ENCODE measurements at regions not wholly inside any gene's neighbourhood (a gene's known extent, or its start where the extent isn't known, plus 50 kb on each side); places are given as distances from the start of the nearest gene placed in this dataset.

- Histone ChIP-seq H3K9me3 (replicated peaks in 1 of 2; ENCODE audit: control insufficient read depth in 2 of 2, insufficient read depth in 1 of 2, low read depth in 1 of 2, low read length in 2 of 2) (no peaks in the 10 kb centered on the region), H3K4me1 (ENCODE audit: control insufficient read depth in 2 of 2, insufficient read depth in 1 of 2, low read depth in 1 of 2, low read length in 2 of 2) (no peaks in the 10 kb centered on the region), H3K27ac (replicated peaks; ENCODE audit: low read length) (no peak overlapping the region), H2BK15ac (ENCODE audit: low read length) (no peak overlapping the region), H2BK120ac (ENCODE audit: low read depth, low read length) (no peak overlapping the region), H3K23ac (ENCODE audit: low read depth, low read length, poor library complexity) (no peak overlapping the region), H3K79me1 (ENCODE audit: low read depth, low read length) (no peaks in the 10 kb centered on the region), H3K36me3 (replicated peaks in 1 of 2; ENCODE audit: control insufficient read depth in 2 of 2, insufficient read depth in 2 of 2, low read length in 2 of 2) (no peaks in the 10 kb centered on the region), H3K4me3 (ENCODE audit: low read length in 2 of 2) (no peak overlapping the region), H3K18ac (ENCODE audit: low read length) (no peak overlapping the region), H4K8ac (ENCODE audit: low read depth, low read length) (no peak overlapping the region), H2BK12ac (ENCODE audit: low read length) (no peak overlapping the region), H3K4ac (ENCODE audit: low read length) (no peak overlapping the region), H3K9ac (ENCODE audit: low read depth, low read length, poor library complexity) (no peak overlapping the region), H4K91ac (ENCODE audit: low read depth, low read length, poor library complexity) (no peak overlapping the region), H2AFZ (ENCODE audit: low read length) (no peak overlapping the region), H2BK5ac (ENCODE audit: low read length) (no peak overlapping the region), H2AK5ac (ENCODE audit: low read depth, low read length) (no peak overlapping the region), H3K14ac (ENCODE audit: low read length) (no peak overlapping the region), H3K27me3 (ENCODE audit: control insufficient read depth in 3 of 3, insufficient read depth in 3 of 3, low read depth in 1 of 3, low read length in 3 of 3) (peaks cover 0 to 17% (median 0%) of the 10 kb centered on the region in 3 experiments), H3K4me2 (ENCODE audit: insufficient read depth, low read length, poor library complexity, severe bottlenecking) (no peak overlapping the region)
- no peak for DNase-seq (ENCODE audit: low spot score)
- WGBS, 2 donors (ENCODE audit: extremely low coverage in 2 of 2, insufficient read length in 2 of 2, insufficient replicate concordance in 1 of 2), result no CpG with 5 or more reads among the region's 4 CpGs
These were observed 89.1 kb upstream of the NEDD4L start for GRCh38 chr18:57954935-57955334.

DNA sequence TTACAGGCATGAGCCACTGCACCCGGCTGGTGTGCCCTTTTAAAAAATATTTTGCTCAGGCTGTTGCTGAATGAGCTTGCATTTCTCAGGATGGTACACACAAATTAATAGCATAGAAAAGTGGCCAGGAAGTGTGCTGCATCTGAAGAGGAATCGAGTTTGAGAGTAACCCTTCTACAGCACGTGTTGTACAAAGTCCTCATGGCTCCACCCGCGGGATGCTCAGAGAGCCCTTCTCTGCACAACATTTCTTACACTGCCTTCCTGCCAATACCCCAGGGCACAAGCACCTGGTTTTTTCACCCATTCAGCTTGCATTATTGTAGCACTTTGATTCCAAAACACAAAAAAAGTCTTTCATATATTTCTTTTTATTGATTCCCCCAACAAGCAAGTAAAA, 90.1 kb upstream of the NEDD4L start:
- Histone ChIP-seq H3K9me3 (replicated peaks in 1 of 2; ENCODE audit: control insufficient read depth in 2 of 2, insufficient read depth in 1 of 2, low read depth in 1 of 2, low read length in 2 of 2) (no peaks in the 10 kb centered on the region), H3K36me3 (replicated peaks in 1 of 2; ENCODE audit: control insufficient read depth in 2 of 2, insufficient read depth in 2 of 2, low read length in 2 of 2) (no peaks in the 10 kb centered on the region), H3K27ac (replicated peaks; ENCODE audit: low read length) (no peak overlapping the region), H2AFZ (ENCODE audit: low read length) (no peak overlapping the region), H3K4me1 (ENCODE audit: control insufficient read depth in 2 of 2, insufficient read depth in 1 of 2, low read depth in 1 of 2, low read length in 2 of 2) (no peaks in the 10 kb centered on the region), H3K14ac (ENCODE audit: low read length) (no peak overlapping the region), H2BK5ac (ENCODE audit: low read length) (no peak overlapping the region), H2BK15ac (ENCODE audit: low read length) (no peak overlapping the region), H3K9ac (ENCODE audit: low read depth, low read length, poor library complexity) (no peak overlapping the region), H4K8ac (ENCODE audit: low read depth, low read length) (no peak overlapping the region), H4K91ac (ENCODE audit: low read depth, low read length, poor library complexity) (no peak overlapping the region), H3K23ac (ENCODE audit: low read depth, low read length, poor library complexity) (no peak overlapping the region), H3K4me3 (ENCODE audit: low read length in 2 of 2) (no peak overlapping the region), H3K27me3 (ENCODE audit: control insufficient read depth in 3 of 3, insufficient read depth in 3 of 3, low read depth in 1 of 3, low read length in 3 of 3) (peaks cover 0 to 17% (median 0%) of the 10 kb centered on the region in 3 experiments), H2AK5ac (ENCODE audit: low read depth, low read length) (no peak overlapping the region), H2BK120ac (ENCODE audit: low read depth, low read length) (no peak overlapping the region), H3K4ac (ENCODE audit: low read length) (no peak overlapping the region), H3K18ac (ENCODE audit: low read length) (no peak overlapping the region), H3K4me2 (ENCODE audit: insufficient read depth, low read length, poor library complexity, severe bottlenecking) (no peak overlapping the region), H2BK12ac (ENCODE audit: low read length) (no peak overlapping the region), H3K79me1 (ENCODE audit: low read depth, low read length) (no peaks in the 10 kb centered on the region)
- WGBS, 2 donors (ENCODE audit: extremely low coverage in 2 of 2, insufficient read length in 2 of 2, insufficient replicate concordance in 1 of 2), result no CpG with 5 or more reads among the region's 5 CpGs
- DNase-seq (ENCODE audit: low spot score), result no peak

DNA sequence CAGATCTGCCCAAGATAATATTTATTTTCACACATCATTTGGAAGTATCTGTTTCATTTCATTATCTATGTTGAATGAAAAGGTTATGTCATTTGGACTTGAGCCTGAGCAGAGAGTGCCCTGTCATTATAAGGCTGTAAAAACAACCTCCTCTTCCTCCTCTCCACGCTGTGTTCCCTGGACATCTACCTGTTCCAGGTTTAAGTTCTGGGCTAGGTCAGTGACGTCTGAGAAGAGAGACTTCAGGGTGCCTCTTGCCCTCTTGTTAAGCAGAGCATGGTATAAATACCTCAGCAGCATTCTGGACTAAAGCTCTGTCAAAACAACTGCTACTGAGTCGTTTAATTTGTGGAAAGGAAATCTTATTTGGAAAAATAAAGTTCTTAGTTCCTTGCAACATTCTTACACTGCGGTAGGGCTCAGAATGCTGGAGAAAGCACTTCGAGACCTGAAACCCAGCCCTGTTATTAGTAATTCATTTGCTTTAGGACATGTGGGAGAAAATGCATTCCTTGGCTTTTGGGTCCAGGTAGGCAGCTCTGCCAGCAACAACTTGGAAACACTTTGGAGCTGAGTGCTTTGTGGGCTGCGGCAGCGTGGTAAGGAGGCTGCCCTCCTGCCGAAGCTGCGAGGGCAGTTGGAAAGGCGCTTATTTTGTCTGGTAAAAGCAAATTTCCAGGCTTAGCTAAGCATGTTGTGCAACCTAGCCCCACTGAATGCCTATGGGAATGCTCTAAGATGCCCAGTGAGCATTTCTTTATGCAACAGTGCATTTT, 91.8 kb upstream of the NEDD4L start:
- Histone ChIP-seq H3K9ac (ENCODE audit: low read depth, low read length, poor library complexity) (no peak overlapping the region), H2BK120ac (ENCODE audit: low read depth, low read length) (no peak overlapping the region), H3K14ac (ENCODE audit: low read length) (no peak overlapping the region), H4K91ac (ENCODE audit: low read depth, low read length, poor library complexity) (no peak overlapping the region), H3K4ac (ENCODE audit: low read length) (no peak overlapping the region), H3K4me2 (ENCODE audit: insufficient read depth, low read length, poor library complexity, severe bottlenecking) (no peak overlapping the region), H3K4me1 (ENCODE audit: control insufficient read depth in 2 of 2, insufficient read depth in 1 of 2, low read depth in 1 of 2, low read length in 2 of 2) (no peaks in the 10 kb centered on the region), H3K27ac (replicated peaks; ENCODE audit: low read length) (no peak overlapping the region), H2BK12ac (ENCODE audit: low read length) (no peak overlapping the region), H3K36me3 (replicated peaks in 1 of 2; ENCODE audit: control insufficient read depth in 2 of 2, insufficient read depth in 2 of 2, low read length in 2 of 2) (no peaks in the 10 kb centered on the region), H2AK5ac (ENCODE audit: low read depth, low read length) (no peak overlapping the region), H3K79me1 (ENCODE audit: low read depth, low read length) (no peaks in the 10 kb centered on the region), H3K18ac (ENCODE audit: low read length) (no peak overlapping the region), H3K4me3 (ENCODE audit: low read length in 2 of 2) (no peak overlapping the region), H2AFZ (ENCODE audit: low read length) (no peak overlapping the region), H3K9me3 (replicated peaks in 1 of 2; ENCODE audit: control insufficient read depth in 2 of 2, insufficient read depth in 1 of 2, low read depth in 1 of 2, low read length in 2 of 2) (no peaks in the 10 kb centered on the region), H3K23ac (ENCODE audit: low read depth, low read length, poor library complexity) (no peak overlapping the region), H2BK15ac (ENCODE audit: low read length) (no peak overlapping the region), H3K27me3 (ENCODE audit: control insufficient read depth in 3 of 3, insufficient read depth in 3 of 3, low read depth in 1 of 3, low read length in 3 of 3) (peaks cover 0 to 17% (median 0%) of the 10 kb centered on the region in 3 experiments), H4K8ac (ENCODE audit: low read depth, low read length) (no peak overlapping the region), H2BK5ac (ENCODE audit: low read length) (no peak overlapping the region)
- DNase-seq (ENCODE audit: low spot score), result no peak
- WGBS, 2 donors (ENCODE audit: extremely low coverage in 2 of 2, insufficient read length in 2 of 2, insufficient replicate concordance in 1 of 2), result no CpG with 5 or more reads among the region's 10 CpGs

GRCh38 chr18:57951117-57951796, 92.8 kb upstream of the NEDD4L start:
- H2AFZ ChIP-seq (ENCODE audit: low read length), result no peak overlapping the region
- H2BK5ac ChIP-seq (ENCODE audit: low read length), result no peak overlapping the region
- no peak overlapping the region for H3K4me3 ChIP-seq (ENCODE audit: low read length in 2 of 2)
- no peak overlapping the region for H4K8ac ChIP-seq (ENCODE audit: low read depth, low read length)
- no peak overlapping the region for H3K23ac ChIP-seq (ENCODE audit: low read depth, low read length, poor library complexity)
- H3K27me3 ChIP-seq (ENCODE audit: control insufficient read depth in 3 of 3, insufficient read depth in 3 of 3, low read depth in 1 of 3, low read length in 3 of 3), result peaks cover 0 to 17% (median 0%) of the 10 kb centered on the region in 3 experiments
- no peak overlapping the region for H2BK12ac ChIP-seq (ENCODE audit: low read length)
- H3K4me2 ChIP-seq (ENCODE audit: insufficient read depth, low read length, poor library complexity, severe bottlenecking), result no peak overlapping the region
- H3K79me1 ChIP-seq (ENCODE audit: low read depth, low read length), result no peaks in the 10 kb centered on the region
- H3K9ac ChIP-seq (ENCODE audit: low read depth, low read length, poor library complexity), result no peak overlapping the region
- no peaks in the 10 kb centered on the region for H3K4me1 ChIP-seq (ENCODE audit: control insufficient read depth in 2 of 2, insufficient read depth in 1 of 2, low read depth in 1 of 2, low read length in 2 of 2)
- DNase-seq (ENCODE audit: low spot score), result no peak
- H2BK15ac ChIP-seq (ENCODE audit: low read length), result no peak overlapping the region
- no peak overlapping the region for H4K91ac ChIP-seq (ENCODE audit: low read depth, low read length, poor library complexity)
- no peaks in the 10 kb centered on the region for H3K9me3 ChIP-seq (replicated peaks in 1 of 2; ENCODE audit: control insufficient read depth in 2 of 2, insufficient read depth in 1 of 2, low read depth in 1 of 2, low read length in 2 of 2)
- H3K27ac ChIP-seq (replicated peaks; ENCODE audit: low read length), result no peak overlapping the region
- no peak overlapping the region for H3K4ac ChIP-seq (ENCODE audit: low read length)
- H3K36me3 ChIP-seq (replicated peaks in 1 of 2; ENCODE audit: control insufficient read depth in 2 of 2, insufficient read depth in 2 of 2, low read length in 2 of 2), result no peaks in the 10 kb centered on the region
- H3K14ac ChIP-seq (ENCODE audit: low read length), result no peak overlapping the region
- no peak overlapping the region for H2BK120ac ChIP-seq (ENCODE audit: low read depth, low read length)
- no peak overlapping the region for H2AK5ac ChIP-seq (ENCODE audit: low read depth, low read length)
- no CpG with 5 or more reads among the region's 8 CpGs for WGBS, 2 donors (ENCODE audit: extremely low coverage in 2 of 2, insufficient read length in 2 of 2, insufficient replicate concordance in 1 of 2)
- no peak overlapping the region for H3K18ac ChIP-seq (ENCODE audit: low read length)
